ENCODE measurements at regions not wholly inside any gene's neighbourhood (a gene's known extent, or its start where the extent isn't known, plus 50 kb on each side); places are given as distances from the start of the nearest gene placed in this dataset.

DNA sequence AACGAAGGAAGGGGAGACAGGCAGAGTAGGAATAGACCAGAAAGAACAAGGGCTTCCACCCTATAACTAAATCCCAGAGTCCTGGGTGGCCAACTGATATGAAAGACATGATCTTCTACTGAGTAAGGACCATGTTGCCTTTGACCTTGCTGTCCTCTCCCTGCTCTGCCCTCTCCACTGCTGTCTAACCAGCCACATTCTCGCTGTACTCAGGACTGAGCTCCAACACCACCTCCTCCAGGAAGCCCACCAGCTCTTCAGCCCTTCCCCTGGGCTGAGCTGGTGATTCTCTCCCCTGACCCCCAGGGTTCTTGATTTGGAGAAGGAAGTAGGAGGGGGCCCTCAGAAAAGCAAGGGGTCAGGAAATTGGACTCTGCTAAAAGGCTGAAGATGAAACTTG lies 159.2 kb downstream of the DICER1 start:
- in situ Hi-C loops (cut with HindIII; ENCODE audit: low sequenced_read_pairs): no loop called here

GRCh38 chr14:94995551-94995950 lies 161.8 kb downstream of the DICER1 start:
- in situ Hi-C loops (cut with HindIII; ENCODE audit: low sequenced_read_pairs): no loop called here

GRCh38 chr14:94994245-94994644 lies 163.1 kb downstream of the DICER1 start:
- in situ Hi-C loops (cut with HindIII; ENCODE audit: low sequenced_read_pairs): no loop called here

GRCh38 chr14:94992046-94992445 lies 165.3 kb downstream of the DICER1 start:
- in situ Hi-C loops (cut with HindIII; ENCODE audit: low sequenced_read_pairs): no loop called here

DNA sequence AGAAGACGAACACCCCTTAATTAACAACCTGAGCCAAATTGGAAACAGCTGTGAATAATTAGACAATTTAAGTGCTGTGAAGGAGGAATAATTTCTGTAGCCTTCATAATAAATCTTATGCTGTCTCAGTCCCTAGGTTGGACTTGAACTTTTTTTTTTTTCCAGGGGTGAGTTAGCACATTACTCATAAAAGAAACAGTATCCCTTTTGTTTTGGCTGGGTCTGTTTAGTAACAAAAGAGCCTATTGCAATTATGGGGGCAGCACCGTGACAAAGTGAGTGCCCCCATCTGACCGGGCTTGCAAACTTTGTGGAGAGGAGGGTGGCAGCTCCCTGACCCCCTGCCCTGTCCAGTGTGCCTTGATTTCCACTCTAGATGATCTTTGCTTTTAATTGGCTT lies 167.4 kb downstream of the DICER1 start:
- in situ Hi-C loops (cut with HindIII; ENCODE audit: low sequenced_read_pairs): no loop called here

- in situ Hi-C loops (cut with HindIII; ENCODE audit: low sequenced_read_pairs): no loop called here
These were observed 167.9 kb downstream of the DICER1 start for GRCh38 chr14:94989417-94989816.

DNA sequence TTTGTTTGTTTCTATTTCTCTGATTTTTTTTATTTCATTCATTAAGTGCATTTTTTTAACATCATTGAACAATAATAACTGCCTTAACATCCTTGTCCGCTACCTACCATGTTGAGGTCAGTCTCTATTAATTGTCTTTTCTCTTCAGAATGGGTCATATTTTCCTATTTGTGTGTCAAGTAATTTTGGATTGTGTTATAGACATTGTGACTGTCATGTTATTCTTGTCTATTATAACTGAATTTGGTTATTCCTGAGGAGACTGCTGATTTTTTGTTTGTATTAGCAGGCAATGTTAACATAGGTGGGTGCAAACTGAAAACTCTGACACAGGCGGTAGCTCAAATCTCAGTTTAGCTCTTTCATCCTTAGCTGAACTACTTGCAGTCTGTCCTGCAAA lies 169.9 kb downstream of the DICER1 start:
- in situ Hi-C loops (cut with HindIII; ENCODE audit: low sequenced_read_pairs): no loop called here

GRCh38 chr14:94979891-94980290 lies 177.4 kb downstream of the DICER1 start:
- in situ Hi-C loops (cut with HindIII; ENCODE audit: low sequenced_read_pairs): loop anchor here (5.0 kb wide), 1 partner anchor 73 kb away; no protein-coding TSS in a partner anchor

DNA sequence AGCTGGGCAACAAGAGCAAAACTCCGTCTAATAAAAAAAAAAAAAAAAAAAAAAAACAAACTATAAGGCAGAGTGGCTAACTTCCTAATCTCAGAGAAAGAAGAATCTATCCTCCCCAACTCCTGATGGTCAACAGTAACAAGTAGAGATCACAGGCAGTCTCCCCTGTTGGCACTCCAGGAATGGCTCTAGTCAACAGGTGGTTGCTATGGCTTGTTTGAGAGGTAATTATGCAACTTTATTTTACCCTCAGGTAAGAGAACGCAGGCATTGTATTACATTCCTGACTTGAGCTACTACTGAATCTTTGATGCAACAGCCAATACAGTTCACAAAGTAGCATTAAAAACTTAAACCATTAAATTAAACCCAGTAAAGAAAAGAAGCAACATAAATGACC lies 180.3 kb downstream of the DICER1 start:
- in situ Hi-C loops (cut with HindIII; ENCODE audit: low sequenced_read_pairs): loop anchor here (5.0 kb wide), 1 partner anchor 70 kb away; no protein-coding TSS in a partner anchor

- in situ Hi-C loops (cut with HindIII; ENCODE audit: low sequenced_read_pairs): loop anchor here (5.0 kb wide), 1 partner anchor 68 kb away; no protein-coding TSS in a partner anchor
These were observed 182.0 kb downstream of the DICER1 start for GRCh38 chr14:94975366-94975765.

DNA sequence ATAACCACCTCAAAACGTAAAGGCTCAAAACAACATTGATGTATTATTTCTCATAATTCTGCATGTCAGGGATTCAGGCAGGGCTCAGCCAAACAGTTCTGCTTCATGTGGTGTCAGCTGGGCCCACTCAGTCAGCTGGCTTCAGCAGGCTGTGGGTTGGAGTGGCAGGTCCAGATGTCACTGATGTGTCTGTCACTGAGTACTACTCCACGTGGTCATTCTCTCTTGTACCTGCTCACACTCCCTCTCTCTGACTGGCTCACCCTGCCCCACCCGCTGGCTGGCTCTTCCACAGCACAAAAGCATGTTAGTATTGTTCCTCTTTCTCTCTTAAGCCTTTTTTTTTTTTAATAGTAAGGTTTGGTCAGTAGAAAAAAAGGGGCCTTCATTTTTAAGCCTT lies 182.4 kb downstream of the DICER1 start:
- in situ Hi-C loops (cut with HindIII; ENCODE audit: low sequenced_read_pairs): loop anchor here (5.0 kb wide), 1 partner anchor 68 kb away; no protein-coding TSS in a partner anchor

DNA sequence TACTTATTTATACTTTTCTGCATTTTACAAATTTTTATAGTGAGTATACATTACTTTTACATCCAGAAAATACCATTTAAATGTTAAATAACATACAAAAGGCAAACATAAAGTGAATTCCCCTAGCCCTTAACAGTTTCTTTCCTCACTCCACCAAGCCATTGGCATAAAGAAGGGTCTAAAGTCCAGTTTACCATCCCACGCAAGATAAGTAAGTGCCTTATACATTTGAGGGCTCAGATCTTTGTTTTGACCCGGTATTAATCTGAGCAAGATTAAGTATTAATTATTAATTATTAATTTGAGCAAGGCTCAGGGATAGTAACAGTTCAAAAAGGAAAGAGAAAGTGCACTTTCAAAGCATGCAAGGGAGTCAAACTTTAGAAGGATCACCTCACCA lies 182.9 kb downstream of the DICER1 start:
- in situ Hi-C loops (cut with HindIII; ENCODE audit: low sequenced_read_pairs): no loop called here

GRCh38 chr14:94971750-94972149 lies 185.6 kb downstream of the DICER1 start:
- in situ Hi-C loops (cut with HindIII; ENCODE audit: low sequenced_read_pairs): no loop called here

DNA sequence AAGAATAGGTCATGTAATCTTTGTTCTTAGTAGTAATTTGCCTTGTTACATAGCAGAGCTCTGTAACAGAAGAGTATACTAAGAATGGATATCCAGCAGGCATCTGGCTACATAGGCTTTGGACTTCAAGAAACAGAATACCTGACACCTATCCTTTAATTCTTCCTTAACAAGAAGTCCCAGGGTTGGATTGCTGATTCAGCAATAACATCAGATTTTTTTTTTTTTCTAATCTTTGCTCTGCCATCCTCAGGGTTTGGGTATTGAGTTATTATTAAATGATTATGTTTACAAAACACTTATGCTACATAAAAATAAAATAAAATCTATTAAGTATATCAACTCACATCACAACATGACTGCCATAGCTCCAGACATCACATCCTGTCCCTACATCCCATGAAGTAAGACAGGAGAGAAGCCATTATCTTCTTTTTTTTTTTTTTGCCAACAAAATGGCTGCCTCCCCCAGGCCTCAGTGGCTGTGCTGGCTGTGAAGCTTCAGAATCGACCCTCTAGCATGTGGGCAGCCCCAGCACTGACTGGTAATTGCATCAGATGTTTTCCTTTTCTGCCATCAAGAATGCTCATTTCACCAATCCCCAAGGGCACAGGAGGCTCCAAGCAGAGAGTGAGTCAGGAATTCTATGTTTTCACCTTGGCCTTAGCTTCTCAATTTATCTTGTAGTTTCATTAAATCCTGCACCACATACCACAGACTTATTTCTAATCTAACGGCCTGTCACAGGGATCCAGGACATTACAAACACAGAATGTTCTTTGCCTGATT lies 186.2 kb downstream of the DICER1 start:
- in situ Hi-C loops (cut with HindIII; ENCODE audit: low sequenced_read_pairs): no loop called here

DNA sequence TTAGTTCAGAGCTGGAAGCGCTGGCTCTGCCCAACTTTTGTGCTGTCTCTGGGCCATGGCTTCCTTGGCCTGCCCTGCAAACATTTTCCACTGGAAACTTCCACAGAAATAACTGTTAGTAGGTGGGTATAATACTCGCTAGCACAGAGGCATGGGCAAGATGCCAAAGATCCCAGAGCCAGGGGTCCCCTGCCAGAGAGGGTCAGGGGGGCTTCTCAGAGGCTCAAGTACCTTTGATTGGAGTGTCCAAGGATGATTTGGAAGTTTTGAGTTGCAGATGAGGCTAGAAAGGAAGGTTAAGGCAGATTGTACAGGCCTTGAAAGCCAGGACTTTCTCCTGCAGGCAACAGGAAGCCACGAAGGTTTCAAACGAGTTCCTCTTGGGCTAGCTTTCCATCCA lies 187.6 kb downstream of the DICER1 start:
- in situ Hi-C loops (cut with HindIII; ENCODE audit: low sequenced_read_pairs): no loop called here

- in situ Hi-C loops (cut with HindIII; ENCODE audit: low sequenced_read_pairs): no loop called here
These were observed 190.5 kb downstream of the DICER1 start for GRCh38 chr14:94966868-94967267.

DNA sequence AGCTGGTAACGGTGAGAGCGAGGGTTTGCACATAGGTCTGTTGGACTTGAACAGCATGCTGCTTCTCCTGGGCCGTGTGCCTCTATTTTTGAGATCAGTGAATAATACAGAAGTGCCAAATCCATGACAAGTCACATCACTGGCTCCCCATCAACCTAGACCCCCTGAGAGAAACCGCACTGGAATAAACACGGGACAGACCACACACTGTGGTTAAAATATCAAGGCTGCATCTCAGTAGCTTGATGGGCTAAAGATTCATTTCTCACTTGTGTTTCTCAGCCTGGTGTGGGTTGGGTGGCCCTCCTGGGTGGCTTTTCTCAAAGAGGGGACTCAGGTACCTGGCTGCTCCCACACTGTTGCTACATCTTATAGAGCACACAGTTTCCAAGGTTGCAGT lies 191.0 kb downstream of the DICER1 start:
- in situ Hi-C loops (cut with HindIII; ENCODE audit: low sequenced_read_pairs): no loop called here

DNA sequence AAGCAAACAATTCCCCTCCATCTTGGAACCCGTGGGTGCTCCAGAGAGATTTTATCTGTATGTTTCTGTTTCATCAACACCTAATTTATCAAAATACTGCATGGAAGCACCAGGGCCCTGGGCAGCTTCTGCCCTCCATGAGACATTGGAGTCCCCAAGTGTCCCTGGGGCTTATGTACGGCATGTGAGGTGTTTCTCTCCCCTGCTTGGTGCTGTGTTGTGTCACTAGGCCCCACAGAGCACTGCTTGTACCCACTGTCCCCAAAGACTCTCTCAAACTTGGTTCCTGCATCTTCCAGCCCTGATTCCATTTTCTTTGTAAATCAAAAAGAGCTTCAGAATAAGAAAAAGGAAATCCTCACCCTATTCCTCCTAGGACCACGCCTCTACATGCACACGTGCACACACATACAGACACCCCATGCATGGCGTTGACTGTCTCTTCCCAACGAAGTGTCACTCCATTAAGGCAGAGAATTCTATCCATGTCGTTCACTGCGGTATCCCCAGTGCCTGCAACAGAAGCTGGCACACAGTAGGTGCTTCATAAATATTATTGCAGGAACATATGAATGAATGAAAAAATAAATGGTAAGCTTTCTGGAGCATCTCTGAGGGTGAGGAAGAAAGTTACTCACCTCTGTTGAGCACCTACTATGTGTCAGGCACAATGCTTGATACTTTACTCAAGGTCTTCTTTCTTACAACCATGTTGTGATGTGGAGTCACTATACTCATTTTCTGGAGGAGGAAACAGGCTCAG lies 191.6 kb downstream of the DICER1 start:
- in situ Hi-C loops (cut with HindIII; ENCODE audit: low sequenced_read_pairs): no loop called here

- in situ Hi-C loops (cut with HindIII; ENCODE audit: low sequenced_read_pairs): no loop called here
These were observed 192.4 kb downstream of the DICER1 start for GRCh38 chr14:94964931-94965330.

DNA sequence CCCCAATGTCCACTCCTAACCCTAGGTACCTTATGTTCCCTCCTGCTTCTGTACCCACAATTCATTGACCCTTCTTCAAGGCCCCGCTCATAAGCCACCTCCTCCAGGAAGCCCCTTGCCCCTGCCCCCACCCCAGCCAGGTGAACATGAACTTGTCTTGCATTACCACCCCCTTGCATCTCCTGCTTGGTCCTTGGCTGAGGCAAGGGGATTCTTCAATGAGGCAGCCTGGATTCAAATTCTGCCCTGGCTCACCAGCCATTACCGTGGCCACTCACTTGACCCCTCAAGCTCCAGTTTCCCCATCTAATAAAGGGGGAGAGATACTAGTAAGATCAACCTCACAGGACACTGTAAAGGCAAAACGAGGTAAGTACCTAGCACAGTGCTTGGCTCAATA lies 193.1 kb downstream of the DICER1 start:
- in situ Hi-C loops (cut with HindIII; ENCODE audit: low sequenced_read_pairs): no loop called here

- in situ Hi-C loops (cut with HindIII; ENCODE audit: low sequenced_read_pairs): no loop called here
These were observed 193.1 kb upstream of the GSC start for GRCh38 chr14:94963051-94963450.

GRCh38 chr14:94962166-94962575 lies 192.3 kb upstream of the GSC start:
- in situ Hi-C loops (cut with HindIII; ENCODE audit: low sequenced_read_pairs): no loop called here

Measured in endothelial cell of hepatic sinusoid (primary cell).